Pulmonary artery endothelial cell (primary cell): ENCODE measurements at regions not wholly inside any gene's neighbourhood (a gene's known extent, or its start where the extent isn't known, plus 50 kb on each side); places are given as distances from the start of the nearest gene placed in this dataset.

Source experiments
- DNase-seq: peaks from one replicate; pipeline ENCODE4 v3.0.0-alpha.2; 2011; ENCODE audit warnings: low read depth, low spot score

GRCh38 chr1:82721702-82722101 lies 921.0 kb downstream of the ADGRL2 start:
- no peak for DNase-seq

GRCh38 chr1:82718719-82719419 lies 918.1 kb downstream of the ADGRL2 start:
- DNase-seq: no peak

- no peak for DNase-seq
Observed at GRCh38 chr1:82710091-82710490, 909.4 kb downstream of the ADGRL2 start.

GRCh38 chr1:82707681-82708080 lies 906.9 kb downstream of the ADGRL2 start:
- no peak for DNase-seq

- DNase-seq: no peak
Observed at GRCh38 chr1:82706741-82707140, 906.0 kb downstream of the ADGRL2 start.

- no peak for DNase-seq
Observed at GRCh38 chr1:82704966-82705365, 904.2 kb downstream of the ADGRL2 start.

GRCh38 chr1:82704393-82704792 lies 903.7 kb downstream of the ADGRL2 start:
- peak; percentile 97 for DNase-seq

- no peak for DNase-seq
Observed at GRCh38 chr1:82703951-82704350, 903.2 kb downstream of the ADGRL2 start.

GRCh38 chr1:82700476-82700875 lies 899.7 kb downstream of the ADGRL2 start:
- DNase-seq: no peak

- DNase-seq: no peak
Observed at GRCh38 chr1:82697965-82698364, 897.2 kb downstream of the ADGRL2 start.

GRCh38 chr1:82695443-82695842 lies 894.7 kb downstream of the ADGRL2 start:
- peak; percentile 30 for DNase-seq

GRCh38 chr1:82690411-82690810 lies 889.7 kb downstream of the ADGRL2 start:
- no peak for DNase-seq

GRCh38 chr1:82689217-82689616 lies 888.5 kb downstream of the ADGRL2 start:
- no peak for DNase-seq

GRCh38 chr1:82686774-82687173 lies 886.0 kb downstream of the ADGRL2 start:
- DNase-seq: no peak

GRCh38 chr1:82646888-82647287 lies 846.2 kb downstream of the ADGRL2 start:
- no peak for DNase-seq

GRCh38 chr1:82646336-82646735 lies 845.6 kb downstream of the ADGRL2 start:
- DNase-seq: no peak

- DNase-seq: no peak
Observed at GRCh38 chr1:82644186-82644915, 843.6 kb downstream of the ADGRL2 start.

GRCh38 chr1:82640352-82640751 lies 839.6 kb downstream of the ADGRL2 start:
- DNase-seq: no peak

- DNase-seq: no peak
Observed at GRCh38 chr1:82634266-82634665, 833.5 kb downstream of the ADGRL2 start.

GRCh38 chr1:82632155-82632554 lies 831.4 kb downstream of the ADGRL2 start:
- no peak for DNase-seq

- DNase-seq: no peak
Observed at GRCh38 chr1:82628887-82629286, 828.2 kb downstream of the ADGRL2 start.

GRCh38 chr1:82625537-82625936 lies 824.8 kb downstream of the ADGRL2 start:
- DNase-seq: no peak

GRCh38 chr1:82621076-82621475 lies 820.3 kb downstream of the ADGRL2 start:
- DNase-seq: no peak
